CD14-positive monocyte (primary cell): ENCODE measurements at regions not wholly inside any gene's neighbourhood (a gene's known extent, or its start where the extent isn't known, plus 50 kb on each side); places are given as distances from the start of the nearest gene placed in this dataset.

Experiments
- DNase-seq, 3 donors: peaks; one replicate each; pipeline ENCODE4 v3.0.0-alpha.2; 2011 to 2022
- H2AFZ ChIP-seq: 2 replicates; pipeline ENCODE4 v1.6.0; 2012; ENCODE audit warnings: mild to moderate bottlenecking, low read depth, low read length, inconsistent platforms; ENCODE audit not compliant: insufficient read depth, poor library complexity, severe bottlenecking
- H3K27ac ChIP-seq, 2 donors: 1 replicate in 1 of 2; 2 replicates in 1 of 2; pipeline ENCODE4 v1.5.1; 2012 to 2013; ENCODE audit warnings: low read length in 2 of 2, control low read depth in 1 of 2, inconsistent platforms in 1 of 2, low read depth in 1 of 2, mild to moderate bottlenecking in 1 of 2
- H3K27me3 ChIP-seq, 2 donors: one replicate each; pipeline versions ENCODE4 v1.6.0 to v1.6.1; 2011 to 2013; ENCODE audit warnings: low read length in 2 of 2; ENCODE audit not compliant: control insufficient read depth in 2 of 2, insufficient read depth in 2 of 2
- H3K36me3 ChIP-seq, 2 donors: replicated peaks in 1 of 2; 1 replicate in 1 of 2; 2 replicates in 1 of 2; pipeline versions ENCODE4 v1.5.1 to v1.6.1; 2012 to 2013; ENCODE audit warnings: low read length in 2 of 2, control low read depth in 1 of 2, inconsistent platforms in 1 of 2, mild to moderate bottlenecking in 1 of 2; ENCODE audit not compliant: insufficient read depth in 2 of 2, control insufficient read depth in 1 of 2
- H3K4me1 ChIP-seq, 2 donors: 1 replicate in 1 of 2; 2 replicates in 1 of 2; pipeline versions ENCODE4 v1.5.1 to v1.6.1; 2012 to 2013; ENCODE audit warnings: low read length in 2 of 2, control low read depth in 1 of 2, inconsistent platforms in 1 of 2, mild to moderate bottlenecking in 1 of 2, moderate library complexity in 1 of 2; ENCODE audit not compliant: insufficient read depth in 2 of 2, control insufficient read depth in 1 of 2
- H3K4me2 ChIP-seq: replicated peaks from 2 replicates; pipeline ENCODE3; 2012; ENCODE audit warnings: low read length, moderate library complexity, mild to moderate bottlenecking; ENCODE audit not compliant: poor library complexity, severe bottlenecking; ENCODE audit errors: extremely low read depth
- H3K4me3 ChIP-seq, 3 experiments: fragments of 200-600 bp in 1 of 3; sonication (generic) in 1 of 3; replicated peaks in 1 of 3; 1 replicate in 2 of 3; 2 replicates in 1 of 3; pipeline ENCODE4 v1.5.1; 2011 to 2013; ENCODE audit warnings: low read length in 3 of 3, mild to moderate bottlenecking in 3 of 3, control low read depth in 2 of 3, low read depth in 2 of 3, inconsistent platforms in 1 of 3, moderate library complexity in 1 of 3
- H3K79me2 ChIP-seq: 2 replicates; pipeline ENCODE4 v1.6.0; 2012; ENCODE audit warnings: mild to moderate bottlenecking, control low read depth, inconsistent platforms, low read length, moderate library complexity; ENCODE audit not compliant: insufficient read depth
- H3K9ac ChIP-seq: 2 replicates; pipeline ENCODE4 v1.6.0; 2017; ENCODE audit warnings: low read length, mild to moderate bottlenecking; ENCODE audit not compliant: insufficient read depth, poor library complexity, severe bottlenecking
- H3K9me3 ChIP-seq, 2 donors: replicated peaks in 1 of 2; 1 replicate in 1 of 2; 2 replicates in 1 of 2; pipeline versions ENCODE4 v1.5.1 to v1.6.1; 2012 to 2013; ENCODE audit warnings: low read length in 2 of 2, control low read depth in 1 of 2; ENCODE audit not compliant: control insufficient read depth in 1 of 2, insufficient read depth in 1 of 2
- H4K20me1 ChIP-seq: 2 replicates; pipeline ENCODE4 v1.6.0; 2012; ENCODE audit warnings: mild to moderate bottlenecking, low read length, control low read depth, moderate library complexity; ENCODE audit not compliant: insufficient read depth
- H3K27ac Mint-ChIP-seq, 7 donors: one replicate each; pipeline ENCODE4 v1.8.0; 2020; ENCODE audit warnings: mild to moderate bottlenecking in 7 of 7, mixed read lengths in 7 of 7, moderate library complexity in 6 of 7, inconsistent platforms in 2 of 7
- H3K27me3 Mint-ChIP-seq, 3 donors: one replicate each; pipeline ENCODE4 v1.8.0; 2021 to 2022; ENCODE audit warnings: low read depth in 3 of 3, mild to moderate bottlenecking in 3 of 3, mixed read lengths in 3 of 3, moderate library complexity in 3 of 3, inconsistent platforms in 1 of 3
- H3K36me3 Mint-ChIP-seq, 2 donors: one replicate each; pipeline ENCODE4 v1.8.0; 2020; ENCODE audit warnings: mixed read lengths in 2 of 2, inconsistent platforms in 1 of 2, mild to moderate bottlenecking in 1 of 2
- H3K4me1 Mint-ChIP-seq: one replicate; pipeline ENCODE4 v1.8.0; 2020; ENCODE audit warnings: mild to moderate bottlenecking, mixed read lengths
- H3K4me3 Mint-ChIP-seq, 2 donors: one replicate each; pipeline ENCODE4 v1.8.0; 2020; ENCODE audit warnings: mild to moderate bottlenecking in 2 of 2, mixed read lengths in 2 of 2, moderate library complexity in 1 of 2
- H3K9me3 Mint-ChIP-seq, 7 donors: one replicate each; pipeline ENCODE4 v1.8.0; 2020 to 2022; ENCODE audit warnings: mixed read lengths in 7 of 7, mild to moderate bottlenecking in 6 of 7, moderate library complexity in 6 of 7, inconsistent platforms in 2 of 7
- CTCF ChIP-seq: fragments of 200-600 bp; IDR thresholded peaks from one replicate; pipeline ENCODE4 v1.8.0; 2022; ENCODE audit warnings: antibody characterized with exemption, mild to moderate bottlenecking
- WGBS: methylation state at CpG from one replicate; pipeline ENCODE4 v1.1.5; 2013; ENCODE audit warnings: missing lambda C conversion rate; ENCODE audit not compliant: insufficient coverage; 5-methylcytosine and 5-hydroxymethylcytosine counted together
- intact Hi-C, 2 donors: fragments of 100-400 bp; cut with micrococcal nuclease; formaldehyde crosslinking; loops; one replicate each; pipeline versions ENCODE4 v1.15.0 to v1.15.1; 2023

- peaks cover 4 to 13% of the 10 kb centered on the region in 2 donors for H3K9me3 ChIP-seq
- WGBS = 86% methylated on average over 6 of the region's 8 CpGs
- Mint-ChIP-seq H3K4me1 (no peaks in the 10 kb centered on the region), H3K4me3 (no peak overlapping the region), H3K27me3 (peaks cover 0 to 1% (median 0%) of the 10 kb centered on the region in 3 donors), H3K27ac (no peak overlapping the region), H3K9me3 (peaks cover 0 to 15% (median 4%) of the 10 kb centered on the region in 7 donors), H3K36me3 (no peaks in the 10 kb centered on the region)
- intact Hi-C loops = no loop called here
- H4K20me1 ChIP-seq = no peaks in the 10 kb centered on the region
- H3K4me1 ChIP-seq = no peaks in the 10 kb centered on the region
- DNase-seq = no peak
- H3K79me2 ChIP-seq = no peaks in the 10 kb centered on the region
- no peaks in the 10 kb centered on the region for H3K27me3 ChIP-seq
- H3K36me3 ChIP-seq = no peaks in the 10 kb centered on the region
- no peak overlapping the region for H3K4me3 ChIP-seq
- H2AFZ ChIP-seq = no peak overlapping the region
- H3K4me2 ChIP-seq = no peak overlapping the region
- H3K27ac ChIP-seq = no peak overlapping the region
- TF ChIP-seq CTCF = no peak
- no peak overlapping the region for H3K9ac ChIP-seq
Observed at GRCh38 chr9:28464481-28465216, 891.4 kb upstream of the C9orf72 start.

- no peak for TF ChIP-seq CTCF
- H3K79me2 ChIP-seq = no peaks in the 10 kb centered on the region
- H3K4me1 Mint-ChIP-seq = no peaks in the 10 kb centered on the region
- H3K36me3 Mint-ChIP-seq = no peaks in the 10 kb centered on the region
- no peak overlapping the region for H3K9ac ChIP-seq
- H3K4me3 ChIP-seq = no peak overlapping the region
- H3K27ac ChIP-seq = no peak overlapping the region
- H3K27me3 ChIP-seq = no peaks in the 10 kb centered on the region
- intact Hi-C loops = no loop called here
- H3K9me3 Mint-ChIP-seq = peaks cover 0 to 6% (median under 1%) of the 10 kb centered on the region in 7 donors
- H3K9me3 ChIP-seq = peaks cover 4% of the 10 kb centered on the region in 2 donors
- no peak overlapping the region for H3K4me2 ChIP-seq
- H2AFZ ChIP-seq = no peak overlapping the region
- 55% methylated on average over 1 of the region's 2 CpGs for WGBS
- H3K4me3 Mint-ChIP-seq = no peak overlapping the region
- peaks cover 0 to 1% (median 0%) of the 10 kb centered on the region in 3 donors for H3K27me3 Mint-ChIP-seq
- no peaks in the 10 kb centered on the region for H4K20me1 ChIP-seq
- H3K4me1 ChIP-seq = no peaks in the 10 kb centered on the region
- DNase-seq = no peak
- no peak overlapping the region for H3K27ac Mint-ChIP-seq
- no peaks in the 10 kb centered on the region for H3K36me3 ChIP-seq
Observed at GRCh38 chr9:28471261-28471660, 898.0 kb upstream of the C9orf72 start.
